CD4-positive, alpha-beta T cell treated with Interleukin-4 for 1 hour (primary cell): ENCODE measurements at regions not wholly inside any gene's neighbourhood (a gene's known extent, or its start where the extent isn't known, plus 50 kb on each side); places are given as distances from the start of the nearest gene placed in this dataset.
"Not testable (repeated sequence)": the region's sequence is repeated elsewhere in the genome, so short reads cannot be mapped to it uniquely, and the experiment has no call there.

Experiments used
- DNase-seq, 2 donors: peaks; one replicate each; pipeline ENCODE4 v3.0.0-alpha.2; 2020 to 2022

DNA sequence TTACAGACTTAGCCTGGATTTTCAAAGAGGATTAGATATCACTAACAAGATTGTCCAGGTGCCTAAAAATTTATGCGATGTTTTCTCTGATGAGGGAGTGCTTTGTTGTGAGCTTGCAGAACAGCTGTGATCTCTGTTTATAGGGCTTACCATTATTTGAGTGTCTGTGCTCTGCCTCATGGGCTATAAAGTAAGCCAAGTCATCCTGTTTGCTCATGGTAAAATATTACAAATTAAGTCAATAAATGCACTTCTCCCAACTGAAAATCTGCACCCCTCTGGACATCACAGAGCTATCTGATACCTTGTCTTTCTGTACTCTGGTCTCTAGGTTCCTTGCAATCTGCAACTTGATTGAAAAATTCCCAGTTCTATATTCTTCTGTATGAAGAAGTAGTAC is 293.4 kb upstream of the ACTBL2 start:
- no peak for DNase-seq

GRCh38 chr5:57774439-57774838 is 291.8 kb upstream of the ACTBL2 start:
- DNase-seq = no peak

GRCh38 chr5:57772512-57772911 is 289.9 kb upstream of the ACTBL2 start:
- no peak for DNase-seq

DNA sequence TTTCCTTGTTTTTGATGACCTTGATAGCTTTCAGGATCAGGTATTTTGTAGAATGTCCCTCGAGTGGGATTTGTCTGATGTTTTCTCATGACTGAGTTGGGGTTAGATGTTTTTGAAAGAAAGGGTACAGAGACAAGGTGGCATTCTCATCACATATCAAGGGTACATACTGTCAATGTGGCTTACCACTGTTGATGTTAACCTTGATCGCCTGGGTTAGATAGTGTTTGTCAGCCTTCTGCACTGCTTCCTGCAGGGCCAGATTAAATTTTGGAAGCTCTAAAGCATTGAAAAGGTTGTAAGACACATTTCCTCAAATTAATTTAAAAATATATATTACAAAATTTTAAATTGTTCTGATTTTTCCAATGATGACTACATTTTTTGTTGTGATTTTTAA is 287.4 kb upstream of the ACTBL2 start:
- no peak for DNase-seq

GRCh38 chr5:57768745-57769144 is 286.1 kb upstream of the ACTBL2 start:
- no peak for DNase-seq

DNA sequence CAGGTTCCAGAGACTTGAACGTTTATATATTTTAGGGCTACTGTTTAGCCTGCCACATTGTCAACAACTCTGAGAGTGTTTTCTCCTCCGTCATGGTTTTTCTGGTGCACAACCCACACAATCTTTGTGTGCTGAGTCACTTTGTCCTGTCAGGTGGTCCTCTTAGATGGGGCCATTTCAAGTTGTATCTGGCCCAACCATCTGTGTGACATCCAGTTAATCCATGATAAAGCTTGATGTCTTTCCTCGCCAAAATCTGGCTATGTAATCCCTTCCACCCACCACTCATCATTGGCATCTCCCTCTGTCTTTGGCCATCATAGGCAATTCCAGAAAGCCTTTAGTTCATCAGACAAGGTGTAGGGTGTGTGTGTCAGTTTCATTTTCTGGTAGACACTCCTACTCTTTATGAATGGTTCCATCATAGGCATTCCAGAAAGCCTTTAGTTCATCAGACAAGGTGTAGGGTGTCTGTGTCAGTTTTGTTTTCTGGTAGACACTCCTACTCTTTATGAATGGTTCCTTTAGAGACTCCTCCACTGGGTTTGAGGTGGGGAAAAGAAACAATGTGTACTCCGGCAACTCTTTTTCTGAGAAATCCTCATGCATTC is 282.0 kb upstream of the ACTBL2 start:
- DNase-seq = no peak

DNA sequence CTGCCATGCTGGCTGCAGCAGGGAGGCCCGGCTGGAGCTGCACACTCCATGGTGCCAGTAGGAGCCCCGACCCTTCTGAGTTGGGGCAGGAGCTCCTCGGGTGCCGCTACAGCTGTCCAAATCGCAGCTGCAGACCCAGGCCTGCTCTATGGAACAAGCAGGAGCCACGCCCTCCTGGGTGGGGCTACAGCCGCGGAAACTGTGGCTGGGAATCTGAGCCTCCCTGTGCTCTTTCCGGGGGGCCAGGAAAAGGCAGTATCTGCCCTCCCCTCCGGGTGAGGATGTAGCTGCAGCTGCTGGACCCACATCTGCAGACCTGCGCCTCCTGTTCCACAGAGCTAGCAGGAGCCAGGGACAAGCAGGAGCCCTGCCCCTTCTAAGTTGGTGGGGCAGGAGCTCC is 278.9 kb upstream of the ACTBL2 start:
- no peak for DNase-seq

DNA sequence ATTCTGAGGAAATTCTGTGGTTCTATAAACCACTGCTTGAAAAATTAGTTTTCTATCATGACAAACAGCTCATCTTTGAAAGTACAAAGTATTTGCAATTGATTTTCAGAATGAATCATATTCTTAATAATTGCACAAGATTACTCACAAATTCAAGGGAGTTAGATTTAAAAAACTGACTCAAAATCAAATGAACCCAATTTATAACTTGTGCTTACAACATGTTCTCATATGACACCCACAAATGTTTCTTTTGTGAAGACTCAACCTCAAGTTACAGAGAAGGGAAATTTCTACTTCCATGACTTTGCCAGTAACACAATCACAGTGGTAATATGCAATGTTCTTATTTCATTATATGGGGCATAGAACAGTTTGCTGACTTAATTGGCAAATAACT is 272.0 kb upstream of the ACTBL2 start:
- DNase-seq = no peak

DNA sequence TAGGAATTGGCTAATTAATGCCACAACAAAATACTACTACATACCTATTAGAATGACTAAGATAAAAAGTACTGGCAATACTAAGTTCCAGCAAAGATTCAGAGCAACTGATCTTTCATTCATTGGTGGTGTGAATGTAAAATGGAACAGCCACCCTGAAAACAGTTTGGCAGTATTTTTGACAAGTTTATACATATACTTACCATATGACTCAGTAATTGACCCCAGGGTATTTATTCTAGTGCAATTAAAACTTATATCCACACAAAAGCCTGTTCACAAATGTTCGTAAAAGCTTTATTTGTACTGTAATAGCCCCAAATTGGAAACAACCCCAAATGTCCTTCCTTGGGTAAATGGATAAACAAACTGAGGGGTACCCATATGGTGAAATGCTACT is 270.8 kb upstream of the ACTBL2 start:
- no peak for DNase-seq

DNA sequence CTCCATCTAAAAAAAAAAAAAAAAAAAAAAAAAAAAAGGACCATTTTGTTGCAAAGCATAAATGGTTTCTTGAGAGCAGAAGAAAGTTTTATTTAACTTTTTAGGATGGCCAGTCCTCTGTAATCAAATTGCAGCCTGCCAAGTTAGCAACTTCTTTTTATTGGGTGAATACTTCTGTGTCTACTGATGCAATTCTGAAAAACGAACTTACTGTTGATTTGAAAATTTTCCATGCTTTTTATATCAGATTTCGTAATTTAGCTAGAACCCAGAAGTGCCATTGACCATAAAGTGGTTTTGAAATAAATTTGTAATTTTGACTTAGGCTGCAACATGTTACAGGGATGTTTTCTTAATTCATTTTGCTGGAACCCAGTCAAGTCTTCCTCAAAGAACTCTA is 269.1 kb upstream of the ACTBL2 start:
- DNase-seq = no peak

GRCh38 chr5:57750891-57751290 is 268.3 kb upstream of the ACTBL2 start:
- no peak for DNase-seq

- DNase-seq = no peak
These were observed 267.7 kb upstream of the ACTBL2 start for GRCh38 chr5:57750282-57750681.

DNA sequence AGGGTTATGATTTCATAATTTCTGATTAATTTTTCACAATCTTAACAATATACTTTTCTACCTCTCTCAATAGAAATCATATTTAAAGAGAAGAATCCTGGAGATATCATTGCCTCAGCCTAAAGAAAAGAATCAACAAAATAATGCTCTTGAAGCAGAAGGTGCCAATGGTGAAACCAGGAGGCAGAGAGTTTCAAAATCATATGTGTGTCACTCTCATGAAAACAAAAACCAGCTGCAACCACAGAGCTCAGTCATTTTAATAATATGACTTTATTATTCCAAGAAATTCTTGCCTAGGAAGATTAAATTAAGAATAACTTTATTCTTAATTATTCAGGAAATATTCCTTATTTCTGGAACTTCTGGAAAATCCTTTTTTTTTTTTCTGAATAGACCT is 266.8 kb upstream of the ACTBL2 start:
- no peak for DNase-seq

DNA sequence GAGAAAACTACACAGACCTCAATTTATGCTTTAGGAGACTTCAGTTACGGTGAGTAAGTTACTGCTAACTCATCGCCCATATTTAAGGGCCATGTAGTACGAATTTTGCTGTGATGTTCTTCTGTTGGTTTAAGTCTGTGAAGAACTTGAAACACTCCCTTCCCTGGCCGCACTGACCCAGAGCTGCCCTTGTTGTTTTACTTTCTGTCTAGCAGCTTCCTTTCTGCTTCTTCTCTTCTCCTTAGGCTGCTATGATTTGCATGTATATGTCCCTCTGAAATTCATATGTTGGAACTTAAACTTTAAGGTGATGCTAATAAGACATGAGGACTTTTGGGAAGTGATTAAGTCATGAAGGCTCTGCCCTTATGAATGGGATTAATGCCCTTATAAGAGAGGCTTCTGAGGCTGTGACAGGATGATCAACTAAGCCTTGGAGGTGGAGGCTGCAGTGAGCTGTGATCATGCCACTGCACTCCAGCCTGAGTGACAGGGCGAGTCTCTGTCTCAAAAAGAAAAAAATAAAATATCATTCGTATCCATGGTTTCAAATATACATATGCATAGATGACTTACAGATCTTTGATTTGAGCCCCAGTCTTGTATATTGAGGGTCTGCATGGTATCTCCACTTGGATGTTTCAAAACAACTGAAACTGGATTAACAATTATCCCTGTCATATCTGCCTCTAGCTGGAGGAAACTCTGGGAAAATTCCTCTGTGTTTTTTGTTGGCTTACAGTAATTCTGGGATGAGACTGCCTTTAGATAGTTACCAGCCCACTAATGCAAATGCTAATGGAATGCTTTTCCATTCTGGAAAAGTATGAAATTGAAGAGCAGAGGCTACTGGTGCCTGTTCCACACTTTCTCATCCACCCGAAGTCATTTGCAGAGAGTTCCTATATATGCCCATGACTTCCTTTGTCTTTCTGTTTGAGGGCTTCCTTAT is 263.4 kb upstream of the ACTBL2 start:
- no peak for DNase-seq

GRCh38 chr5:57745029-57745428 is 262.4 kb upstream of the ACTBL2 start:
- DNase-seq = no peak

DNA sequence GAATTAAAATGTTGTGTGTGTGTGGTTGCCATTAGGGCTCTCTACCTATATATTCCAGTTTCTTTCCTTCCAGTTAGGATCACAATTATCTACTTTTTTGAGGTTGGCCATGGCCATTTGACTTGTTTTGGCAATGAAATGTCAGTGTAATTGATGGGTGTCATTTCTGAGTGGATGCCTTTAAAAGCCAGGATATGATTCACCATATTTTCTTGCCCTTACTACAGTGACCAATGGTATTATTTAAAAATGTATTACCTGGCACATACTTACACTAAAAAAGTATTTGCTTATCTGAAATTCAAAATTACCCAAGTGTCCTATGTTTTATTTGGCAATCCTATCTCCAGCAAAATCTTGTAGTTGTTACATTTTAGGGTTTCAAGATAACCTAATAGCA is 258.7 kb upstream of the ACTBL2 start:
- DNase-seq = no peak

GRCh38 chr5:57738787-57739186 is 256.2 kb upstream of the ACTBL2 start:
- DNase-seq = no peak

DNA sequence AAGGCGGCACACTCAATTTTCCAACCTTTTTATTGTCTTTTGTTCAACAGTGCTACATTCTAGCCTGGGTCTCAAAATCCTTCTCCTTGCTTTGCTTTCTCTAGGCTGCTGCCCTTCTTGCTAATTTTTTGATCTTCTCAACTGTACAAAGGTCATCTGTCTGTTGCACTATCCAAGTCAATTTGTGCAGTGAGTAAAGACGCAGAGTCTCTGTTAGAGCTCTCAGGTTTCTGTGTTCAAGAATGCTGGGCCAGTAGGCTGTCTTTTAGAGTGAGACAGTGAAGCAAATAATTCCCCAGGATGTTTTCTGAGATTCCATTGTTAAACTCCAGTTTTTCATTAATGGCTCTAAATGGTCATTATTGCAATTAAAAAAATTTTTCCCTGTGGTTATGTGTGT is 255.7 kb upstream of the ACTBL2 start:
- DNase-seq = no peak

DNA sequence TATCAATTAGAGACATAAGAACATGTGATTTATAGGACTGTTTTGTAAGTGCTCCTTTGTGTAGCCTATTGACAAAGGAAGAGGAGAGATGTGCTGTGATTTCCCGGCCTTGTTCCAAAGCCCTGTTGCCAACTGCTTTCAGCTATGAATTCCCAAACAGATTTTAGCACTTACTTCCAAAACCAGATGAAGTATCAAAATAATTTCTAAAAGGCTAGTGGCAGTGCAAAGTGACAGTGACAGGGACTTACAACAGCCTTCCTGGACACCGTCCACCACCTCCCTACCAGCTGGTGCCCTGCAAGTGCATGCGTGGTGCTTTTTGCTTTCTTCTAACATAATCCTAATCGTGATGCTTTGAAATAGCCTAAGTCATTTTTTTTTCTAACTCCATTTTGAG is 254.1 kb upstream of the ACTBL2 start:
- DNase-seq = no peak

DNA sequence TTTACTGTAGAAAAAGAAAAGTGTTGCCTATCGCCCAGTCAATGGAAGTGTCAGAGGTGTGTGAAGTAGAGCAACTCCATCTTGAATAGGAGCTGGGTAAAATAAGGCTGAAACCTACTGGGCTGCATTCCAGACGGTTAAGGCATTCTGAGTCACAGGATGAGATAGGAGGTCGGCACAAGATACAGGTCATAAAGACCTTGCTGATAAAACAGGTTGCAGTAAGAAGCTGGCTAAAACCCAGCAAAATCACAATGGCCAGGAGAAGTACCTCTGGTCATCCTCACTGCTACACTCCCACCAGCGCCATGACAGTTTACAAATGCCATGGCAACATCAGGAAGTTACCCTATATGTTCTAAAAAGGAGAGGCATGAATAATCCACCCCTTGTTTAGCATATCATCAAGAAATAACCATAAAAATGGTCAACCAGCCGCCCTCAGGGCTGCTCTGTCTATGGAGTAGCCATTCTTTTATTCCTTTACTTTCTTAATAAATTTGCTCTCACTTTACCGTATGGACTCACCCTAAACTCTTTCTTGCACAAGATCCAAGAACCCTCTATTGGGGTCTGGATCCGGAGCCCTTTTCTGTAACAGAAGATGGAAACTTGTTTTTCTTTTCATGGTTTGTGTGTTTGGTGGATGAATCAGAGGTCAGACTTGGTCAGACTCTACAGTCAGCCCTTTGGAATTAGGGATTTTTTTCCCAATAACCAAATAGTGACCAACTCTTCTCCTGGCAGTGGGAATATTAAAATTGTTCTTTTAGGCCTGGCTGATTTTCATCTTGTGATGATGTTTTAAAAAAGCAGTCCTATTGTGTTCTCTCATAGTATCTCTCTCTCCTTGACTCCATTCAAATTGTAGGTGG is 252.9 kb upstream of the ACTBL2 start:
- not testable (repeated sequence) for DNase-seq

- DNase-seq = no peak
These were observed 251.7 kb upstream of the ACTBL2 start for GRCh38 chr5:57734296-57734695.

GRCh38 chr5:57727591-57727990 is 245.0 kb upstream of the ACTBL2 start:
- no peak for DNase-seq

- DNase-seq = no peak
These were observed 243.3 kb upstream of the ACTBL2 start for GRCh38 chr5:57725658-57726504.
